Stimulated activated CD4-positive, alpha-beta T cell treated with anti-CD3 and anti-CD28 coated beads, Interleukin-1b, Interleukin-23, amount 100 ng/mL, for 4 hours (primary cell): ENCODE measurements at regions not wholly inside any gene's neighbourhood (a gene's known extent, or its start where the extent isn't known, plus 50 kb on each side); places are given as distances from the start of the nearest gene placed in this dataset.
"Not testable (repeated sequence)": the region's sequence is repeated elsewhere in the genome, so short reads cannot be mapped to it uniquely, and the experiment has no call there.

Experiments used
- DNase-seq, 2 donors: peaks; one replicate each; pipeline ENCODE4 v3.0.0-alpha.2; 2020; ENCODE audit warnings: low read depth in 2 of 2

DNA sequence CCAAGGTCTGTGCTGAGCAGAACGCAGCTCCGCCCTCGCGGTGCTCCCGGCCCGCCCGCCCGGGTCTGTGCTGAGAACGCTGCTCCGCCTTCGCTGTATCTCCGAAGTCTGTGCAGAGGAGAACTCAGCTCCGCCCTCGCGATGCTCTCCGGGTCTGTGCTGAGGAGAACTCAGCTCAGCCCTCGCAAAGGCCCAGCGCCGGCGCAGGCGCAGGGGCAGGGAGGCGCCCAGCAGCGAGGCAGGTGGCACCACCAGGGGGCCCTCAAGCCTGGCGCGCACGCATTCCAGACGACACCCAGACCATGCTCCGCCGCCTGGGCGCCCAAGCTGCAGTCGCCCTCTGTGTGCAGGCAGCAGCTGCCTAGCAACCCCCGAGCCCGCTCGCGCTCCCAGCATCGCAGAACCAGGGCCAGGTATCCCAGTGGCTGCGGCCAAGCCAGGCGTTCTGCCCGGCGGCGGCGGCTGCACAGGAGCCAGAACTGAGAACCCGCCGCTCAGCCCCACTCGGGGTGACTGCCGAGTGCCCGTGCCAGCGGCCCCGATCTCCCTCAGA, 672.1 kb upstream of the DEFB115 start:
- peak in 1 of 2 donors; percentile 9 for DNase-seq

DNA sequence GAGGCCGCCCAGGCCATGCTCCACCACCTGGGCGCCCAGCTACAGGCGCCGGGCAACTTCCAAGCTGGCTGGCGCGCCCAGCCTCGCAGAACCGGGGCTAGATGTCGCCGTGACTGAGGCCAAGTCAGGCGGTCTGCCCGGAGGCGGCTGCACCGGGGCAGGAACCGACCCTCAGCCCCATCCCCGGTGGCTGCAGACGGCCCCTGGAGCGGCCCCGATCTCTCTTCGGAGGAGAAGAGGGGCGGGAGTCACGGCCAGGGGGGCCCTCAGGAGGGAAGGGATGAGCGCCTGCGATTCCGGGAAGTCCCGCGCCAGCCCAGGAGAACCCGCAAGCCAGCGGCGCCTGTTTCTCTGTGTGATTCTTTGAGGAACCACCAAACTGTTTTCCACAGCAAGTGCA, 671.3 kb upstream of the DEFB115 start:
- not testable (repeated sequence) for DNase-seq

DNA sequence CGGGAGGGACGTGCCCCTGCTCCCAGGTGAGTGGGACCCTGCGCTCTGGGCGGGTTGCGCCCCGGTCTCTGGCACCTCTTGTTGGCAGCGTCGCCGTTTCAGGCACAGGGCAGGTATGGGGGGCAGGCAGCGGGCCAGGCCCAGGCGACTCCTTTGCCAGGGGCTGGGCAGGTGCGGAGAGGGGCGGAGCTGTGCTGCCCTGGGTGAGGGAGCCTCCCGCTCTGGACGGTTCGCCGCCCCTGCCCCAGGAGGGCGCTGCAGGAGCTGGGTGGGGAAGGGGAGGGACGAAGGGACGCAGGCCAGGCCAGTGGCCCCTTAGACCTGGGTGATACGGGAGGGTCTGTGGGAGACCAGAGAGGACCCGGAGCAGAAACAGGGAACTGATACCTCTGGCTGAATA, 663.9 kb upstream of the DEFB115 start:
- DNase-seq = no peak

DNA sequence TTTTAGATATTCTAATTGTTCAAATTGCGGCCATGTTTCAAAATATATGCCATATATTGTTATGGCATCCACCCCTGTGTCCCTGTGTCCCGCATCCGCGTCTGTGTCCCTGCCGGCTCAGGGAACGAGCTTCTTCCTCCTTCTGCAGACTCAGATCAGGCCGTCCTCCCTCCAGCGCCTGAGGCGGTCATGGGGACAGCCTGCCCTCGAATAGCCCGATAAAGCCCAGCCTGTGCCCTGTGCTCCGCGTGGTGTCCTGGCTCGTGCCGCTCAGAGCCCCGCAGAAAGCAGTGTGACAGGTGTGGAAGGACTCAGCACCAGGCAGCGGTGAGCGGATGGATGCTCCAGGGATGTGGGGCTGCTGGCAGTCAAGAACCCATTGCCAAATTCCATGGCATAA, 663.4 kb upstream of the DEFB115 start:
- DNase-seq = no peak

DNA sequence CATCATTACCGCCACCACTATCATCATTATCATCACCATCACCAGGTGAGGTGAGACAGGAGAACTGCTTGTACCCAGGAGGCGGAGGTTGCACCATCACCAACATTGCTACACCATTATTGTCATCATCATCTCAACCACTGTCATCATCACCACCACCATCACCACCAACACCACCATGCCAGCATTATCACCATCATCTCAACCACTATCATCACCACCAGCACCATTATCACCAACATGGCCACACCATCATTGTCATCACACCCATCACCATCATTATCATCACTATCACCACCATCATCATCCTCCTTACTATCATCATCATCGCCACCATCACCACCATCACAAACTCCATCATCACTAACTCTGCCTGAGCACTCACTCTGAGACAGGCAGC, 661.8 kb upstream of the DEFB115 start:
- DNase-seq = no peak

DNA sequence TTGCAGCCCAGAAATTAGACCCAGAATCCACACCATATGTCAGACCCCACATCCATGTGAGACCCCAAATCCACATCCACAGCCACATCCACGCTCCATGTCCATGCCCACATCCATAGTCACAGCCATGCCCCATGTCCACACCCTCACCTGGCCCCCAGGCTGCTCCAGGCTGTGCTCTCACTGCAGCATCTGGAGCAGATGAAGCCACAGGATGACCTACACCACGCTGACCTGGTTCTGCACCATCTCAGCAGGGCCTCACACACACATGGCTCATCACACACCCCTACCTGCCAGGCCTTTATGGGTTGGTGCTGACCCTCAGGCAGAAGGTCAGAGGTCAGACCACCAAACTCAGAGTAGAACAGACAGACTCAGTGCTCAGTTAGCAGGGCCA, 660.0 kb upstream of the DEFB115 start:
- DNase-seq = not testable (repeated sequence)

DNA sequence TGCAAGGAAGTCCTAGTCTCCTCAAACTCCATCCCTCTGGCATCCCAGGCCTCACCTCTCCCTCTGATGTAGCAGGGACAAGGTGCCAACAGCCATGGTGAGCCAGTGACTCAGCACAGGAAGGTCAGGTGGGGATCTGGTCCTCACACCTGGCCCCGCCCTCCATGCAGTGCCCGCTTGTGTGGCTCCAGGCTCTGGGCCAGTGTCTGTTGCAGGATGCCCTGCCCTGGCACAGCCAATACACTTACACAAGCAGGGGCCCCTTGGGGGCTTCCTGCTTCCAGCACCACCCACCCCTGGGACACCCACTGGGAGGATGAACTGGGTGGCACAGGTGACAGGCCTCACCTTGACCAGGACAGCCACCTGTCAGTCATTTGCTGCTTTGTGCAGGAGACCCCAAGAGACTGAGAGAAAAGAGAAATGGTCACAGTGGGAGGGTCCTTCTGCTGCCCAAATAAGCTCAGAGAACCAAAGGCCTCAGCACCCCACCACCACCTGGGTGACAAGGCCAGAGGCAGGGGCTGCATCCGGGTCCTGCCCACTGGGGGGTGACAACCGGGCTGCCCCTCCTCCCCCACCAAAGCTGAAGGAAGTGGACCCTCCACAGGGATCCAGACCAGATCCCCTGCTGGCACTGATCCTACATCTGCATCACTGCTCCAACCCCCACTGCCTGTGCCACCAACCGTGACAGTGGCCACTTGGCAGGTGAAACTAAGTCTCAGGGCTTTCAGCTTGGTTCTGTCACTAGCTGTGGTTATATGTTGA, 658.8 kb upstream of the DEFB115 start:
- DNase-seq = no peak

DNA sequence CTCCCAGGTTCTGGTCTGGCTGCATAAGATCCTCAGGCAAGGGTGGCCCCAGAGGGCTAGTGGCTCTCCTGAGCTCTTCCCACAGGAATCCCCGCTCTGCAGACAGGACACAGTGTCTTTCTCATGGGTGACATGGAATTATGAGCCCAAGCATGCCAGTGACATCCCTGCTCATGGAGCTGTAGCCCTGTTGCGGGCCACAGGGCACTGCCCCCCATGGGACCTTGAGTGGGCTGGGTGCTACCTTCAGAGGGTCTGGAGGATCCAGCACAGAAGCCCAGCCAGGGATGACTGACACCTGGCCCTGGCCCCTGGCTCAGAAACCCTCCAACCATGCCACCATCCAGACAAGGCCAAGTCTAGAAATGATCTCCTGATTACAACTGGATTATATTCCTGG, 657.5 kb upstream of the DEFB115 start:
- DNase-seq = no peak

DNA sequence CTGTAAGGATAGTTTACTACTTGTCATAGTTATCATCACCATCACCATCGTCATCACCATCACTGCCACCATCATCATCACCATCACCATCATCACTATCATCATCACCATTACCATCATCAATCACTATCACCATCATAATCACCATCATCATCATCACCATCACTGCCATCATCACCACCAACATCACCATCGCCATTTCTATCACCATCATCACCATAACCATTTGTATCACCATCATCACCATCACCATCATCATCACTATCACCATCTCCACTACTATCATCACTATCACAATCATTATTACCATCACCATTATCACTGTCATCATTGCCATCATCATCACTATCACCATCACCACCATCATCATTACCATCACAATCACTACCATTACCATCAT, 655.5 kb upstream of the DEFB115 start:
- no peak for DNase-seq

DNA sequence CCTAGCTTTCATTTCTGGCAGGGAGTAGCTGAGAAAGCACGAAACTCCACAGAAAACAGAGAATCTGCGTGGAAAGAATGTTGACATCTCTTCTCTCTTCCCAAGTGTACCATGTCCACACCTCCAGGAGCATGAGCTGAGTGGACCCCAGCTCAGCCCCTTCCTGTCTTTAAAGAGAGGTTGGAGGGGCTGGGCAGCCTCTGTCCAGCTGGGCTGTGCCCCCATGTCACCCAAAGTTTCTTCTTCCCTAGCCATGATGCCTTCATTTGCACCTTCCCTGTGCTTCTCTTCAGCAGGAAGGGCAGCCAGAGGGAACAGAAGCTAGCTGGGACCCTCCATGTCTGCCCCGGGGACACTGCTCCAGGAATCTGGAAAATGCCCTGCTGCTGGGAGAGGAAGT, 655.0 kb upstream of the DEFB115 start:
- DNase-seq = no peak

DNA sequence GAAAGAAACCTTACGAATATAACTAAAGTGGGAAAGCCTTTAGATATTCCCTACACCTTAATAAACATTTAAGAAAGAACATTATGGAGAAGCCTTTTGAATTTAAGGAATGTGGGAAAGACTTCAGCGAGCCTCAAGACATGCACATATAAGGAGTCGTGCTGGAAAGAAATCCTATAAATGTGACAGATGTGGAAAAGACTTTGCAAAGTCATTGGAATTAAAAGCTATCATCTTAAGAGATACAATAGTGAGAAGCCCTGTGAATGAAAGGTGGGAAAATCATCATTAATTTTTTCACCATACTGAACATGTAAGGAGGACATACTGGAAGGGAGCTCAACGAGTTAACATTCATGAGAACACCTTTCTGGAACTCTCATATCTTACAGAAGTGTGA, 650.5 kb upstream of the DEFB115 start:
- no peak for DNase-seq

DNA sequence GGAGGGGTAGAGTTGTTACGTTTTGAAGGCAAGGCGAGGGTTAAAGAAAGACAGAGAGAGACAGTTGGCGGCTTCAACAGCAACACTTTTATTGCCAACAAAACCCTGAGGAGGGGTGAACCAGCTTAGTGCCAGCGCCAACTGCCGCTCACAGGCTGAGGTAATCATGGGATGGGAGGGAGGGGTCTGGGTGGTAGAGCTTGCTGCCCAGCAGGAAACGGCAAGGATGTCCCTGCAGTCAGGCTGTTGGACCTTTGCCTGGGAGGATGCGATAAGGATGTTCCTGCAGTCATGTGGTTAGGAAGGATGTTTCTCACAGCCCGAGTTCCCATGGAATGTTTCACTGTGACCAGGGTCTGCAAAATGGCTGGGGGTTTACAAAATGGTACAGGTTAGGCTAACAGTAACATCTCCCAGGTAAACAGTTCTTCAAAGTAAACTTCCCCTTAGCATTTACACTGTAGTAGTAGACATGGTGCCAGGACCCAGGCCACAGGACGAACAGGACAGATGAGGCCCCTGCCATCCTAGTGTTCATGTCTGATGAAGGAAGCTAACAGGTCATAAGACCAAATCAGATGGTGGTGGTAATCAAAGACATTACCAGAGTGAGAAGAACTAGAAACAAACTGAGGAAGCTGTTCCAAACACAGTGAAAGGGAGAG, 647.3 kb upstream of the DEFB115 start:
- DNase-seq = no peak

DNA sequence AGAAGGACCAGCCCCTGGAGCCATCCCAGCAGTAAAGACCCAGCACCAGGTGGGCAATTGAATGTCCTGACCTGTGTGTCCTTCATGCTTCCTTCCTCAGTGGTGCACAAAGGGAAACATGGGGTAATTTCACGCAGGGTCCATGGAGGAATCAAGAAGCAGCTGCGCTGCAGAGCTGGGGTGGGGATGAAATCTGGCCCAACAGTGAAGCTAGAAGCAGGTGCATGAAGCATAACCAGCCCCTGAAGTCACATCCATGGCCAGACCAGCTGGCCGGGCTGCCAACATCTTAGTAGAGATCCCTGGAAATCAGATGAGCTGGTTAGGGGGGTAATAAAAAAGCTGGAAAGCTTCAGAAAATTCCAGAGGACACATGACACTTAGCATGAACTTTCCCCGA, 646.7 kb upstream of the DEFB115 start:
- DNase-seq = no peak

DNA sequence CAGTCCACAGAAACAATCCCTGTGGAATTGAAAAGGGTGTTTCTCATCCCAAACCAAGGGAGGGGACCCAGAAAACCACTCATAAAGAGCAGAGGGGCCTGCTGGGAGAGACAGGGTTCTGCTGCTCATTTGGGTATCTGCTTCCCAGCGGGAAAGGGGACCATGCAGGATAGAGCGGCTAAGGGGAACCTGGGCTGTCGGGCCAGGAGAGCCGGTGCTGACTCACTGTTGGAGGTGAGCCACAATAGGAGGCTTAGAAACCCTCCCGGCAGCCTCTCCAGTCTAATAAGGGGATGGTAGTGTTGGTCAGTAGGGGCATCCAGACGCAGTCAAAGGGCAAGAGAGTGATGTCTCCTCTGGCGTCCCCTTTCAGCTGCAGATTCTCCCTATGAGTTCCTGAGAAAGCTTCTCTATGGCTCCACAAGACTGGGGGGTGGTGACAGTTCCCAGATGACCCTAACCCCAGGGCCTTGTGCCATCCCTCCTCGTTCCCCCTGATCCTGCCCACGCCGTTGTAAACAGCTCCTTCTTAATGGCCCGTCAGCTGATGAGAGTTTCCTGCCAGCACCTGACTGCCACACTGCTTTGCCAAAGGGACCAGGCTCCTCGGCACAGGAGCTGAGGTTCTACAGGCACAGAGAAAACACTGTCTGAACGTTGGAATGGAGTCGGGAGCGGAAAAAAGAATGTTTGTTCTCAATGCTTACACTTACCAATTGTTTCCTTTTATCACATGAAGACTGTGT, 646.1 kb upstream of the DEFB115 start:
- DNase-seq = no peak

DNA sequence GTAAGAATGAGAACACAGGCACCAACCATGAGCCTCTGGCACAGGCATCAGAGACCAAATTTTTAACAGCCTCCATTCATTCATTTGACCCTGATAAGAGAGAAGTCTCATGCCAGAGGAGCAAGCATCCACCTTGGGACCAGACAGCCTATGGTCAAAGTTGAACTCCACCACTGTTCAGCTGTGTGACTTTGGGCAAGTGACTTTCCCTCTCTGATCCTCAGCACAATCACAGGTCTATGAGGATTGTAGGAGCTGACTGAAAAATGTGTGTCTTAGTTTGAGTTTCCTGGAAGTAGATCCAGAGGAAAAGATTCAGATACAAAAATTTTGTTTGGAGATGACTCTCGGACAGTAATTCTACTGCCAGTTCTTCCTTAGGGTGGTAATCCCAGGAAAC, 645.1 kb upstream of the DEFB115 start:
- no peak for DNase-seq

DNA sequence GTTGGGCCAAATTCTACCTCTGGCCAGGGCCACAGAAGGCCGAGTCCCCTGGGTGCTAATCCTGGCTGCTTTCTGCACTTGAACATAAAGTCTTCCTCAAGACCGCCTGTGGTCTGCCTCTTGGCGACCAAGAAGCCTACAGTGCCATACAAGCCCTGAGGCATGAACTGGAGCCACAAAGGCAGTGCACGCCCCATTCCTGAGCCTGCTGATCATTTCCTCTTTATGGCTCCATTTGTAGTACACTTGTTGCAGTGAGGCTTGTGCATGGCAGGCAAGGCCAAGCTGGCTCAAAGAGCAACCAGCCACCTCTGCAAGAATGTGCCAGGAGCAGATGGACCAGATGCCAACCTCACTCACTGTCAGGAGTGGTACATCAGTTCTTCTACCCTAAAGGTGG, 636.1 kb upstream of the DEFB115 start:
- DNase-seq = not testable (repeated sequence)

DNA sequence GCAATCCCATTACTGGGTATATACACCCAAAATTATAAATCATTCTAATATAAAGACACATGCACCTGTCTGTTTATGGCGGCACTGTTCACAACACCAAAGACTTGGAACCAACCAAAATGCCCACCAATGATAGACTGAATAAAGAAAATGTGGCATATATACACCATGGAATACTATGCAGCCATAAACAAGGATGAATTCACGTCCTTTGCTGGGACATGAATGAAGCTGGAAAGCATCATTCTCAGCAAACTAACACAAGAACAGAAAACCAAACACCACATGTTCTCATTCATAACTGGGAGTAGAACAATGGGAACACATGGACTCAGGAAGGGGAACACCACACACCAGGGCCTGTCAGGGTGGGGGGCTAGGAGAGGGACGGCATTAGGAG, 633.2 kb upstream of the DEFB115 start:
- DNase-seq = not testable (repeated sequence)

DNA sequence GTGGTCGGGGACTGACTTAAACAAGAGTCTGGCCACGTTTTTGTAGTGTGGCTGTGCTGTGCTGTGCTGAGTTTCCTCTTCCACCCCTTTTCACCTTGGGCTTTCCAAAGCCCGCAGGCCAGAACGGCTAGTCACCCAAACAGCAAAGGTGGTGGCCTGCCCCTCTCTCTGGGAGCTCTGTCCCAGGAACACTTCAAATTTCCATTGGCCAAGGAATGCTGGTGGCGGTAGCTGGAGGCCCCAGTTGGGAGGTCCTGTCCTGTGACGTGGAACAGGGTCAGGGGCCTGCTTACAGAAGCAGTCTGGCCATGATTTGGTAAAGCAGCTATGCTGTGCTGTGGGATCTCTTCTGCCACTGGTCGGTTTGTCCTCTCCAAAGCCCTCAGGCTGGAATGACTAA, 628.1 kb upstream of the DEFB115 start:
- not testable (repeated sequence) for DNase-seq

DNA sequence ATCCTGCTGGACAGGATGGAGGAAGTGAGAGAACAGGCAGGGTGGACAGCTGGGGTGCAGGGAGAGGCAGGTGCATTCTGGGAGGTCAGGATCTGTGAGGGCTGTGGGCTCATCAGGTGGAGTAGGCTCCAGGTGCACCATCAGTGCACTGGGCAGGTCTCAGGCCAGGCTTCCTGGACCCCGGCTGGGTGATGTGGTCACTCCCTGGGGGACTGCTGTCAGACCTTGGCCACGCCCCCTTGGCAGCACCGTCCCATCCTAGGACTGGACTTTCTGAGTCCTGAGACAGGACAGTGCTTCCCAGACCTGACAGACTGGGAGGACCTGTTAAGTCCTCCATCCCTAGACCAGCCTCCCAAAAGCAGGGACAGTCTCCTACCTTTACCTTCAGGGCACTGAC, 626.7 kb upstream of the DEFB115 start:
- DNase-seq = no peak

DNA sequence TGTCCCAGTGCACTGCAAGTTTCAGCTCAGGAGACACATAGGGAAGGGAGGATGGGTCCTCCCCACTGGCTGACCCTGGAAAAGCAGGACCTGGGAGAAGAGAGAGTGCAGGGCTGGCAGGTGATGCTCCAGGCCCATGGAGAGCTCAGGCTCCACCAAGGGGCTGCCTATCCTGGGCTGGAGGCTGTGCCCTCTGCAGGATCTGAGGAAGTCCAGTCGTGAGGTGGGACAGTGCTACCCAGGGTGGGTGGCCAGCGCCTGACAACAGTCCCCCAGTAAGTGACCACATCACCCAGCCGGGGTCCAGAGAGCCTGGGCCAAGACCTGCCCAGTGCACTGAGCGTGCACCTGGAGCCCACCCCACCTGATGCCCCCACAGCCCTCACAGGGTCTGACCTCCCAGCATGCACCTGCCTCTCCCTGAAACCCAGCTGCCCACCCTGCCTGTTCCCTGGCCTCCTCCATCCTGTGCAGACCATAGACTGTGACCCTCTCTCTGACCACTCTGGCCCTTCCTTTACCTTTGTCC, 626.1 kb upstream of the DEFB115 start:
- DNase-seq = not testable (repeated sequence)

DNA sequence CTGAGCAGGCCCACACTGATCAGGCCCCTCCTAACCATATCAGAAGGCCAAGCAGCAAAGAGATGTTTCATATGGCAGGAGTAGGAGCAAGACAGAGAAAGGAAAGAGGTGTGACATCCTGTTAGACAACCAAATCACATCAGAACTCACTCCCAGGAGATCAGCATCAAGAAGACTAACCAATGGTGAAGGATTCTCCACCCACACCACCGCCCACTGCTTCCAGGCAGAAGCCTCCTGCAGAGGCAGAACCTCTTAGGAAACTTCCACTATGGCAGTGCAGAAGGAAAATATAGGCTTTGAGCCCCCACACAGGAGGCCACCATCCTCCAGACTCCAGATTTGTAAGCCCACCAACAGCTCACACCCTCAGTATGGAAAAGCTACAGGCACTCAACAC, 624.7 kb upstream of the DEFB115 start:
- not testable (repeated sequence) for DNase-seq

DNA sequence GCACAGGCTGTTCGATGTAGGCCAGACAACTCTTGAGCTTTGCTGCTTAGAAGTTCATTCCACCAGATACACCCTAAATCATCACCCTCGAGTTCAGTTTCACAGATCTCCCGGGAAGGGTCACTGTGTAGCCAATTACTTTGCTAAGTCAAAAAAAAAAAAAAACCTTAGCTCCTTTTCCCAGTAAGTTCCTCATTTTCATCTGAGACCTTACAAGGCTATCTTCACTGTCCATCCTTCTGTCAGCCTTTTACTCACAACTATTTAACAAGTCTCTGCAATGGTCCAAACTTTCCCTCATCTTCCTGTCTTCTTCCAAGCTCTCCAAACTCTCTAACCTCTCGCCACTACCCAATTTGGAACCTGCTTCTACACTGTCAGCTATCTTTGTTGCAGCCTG, 615.9 kb upstream of the DEFB115 start:
- DNase-seq = not testable (repeated sequence)
